ENCODE measurements at regions not wholly inside any gene's neighbourhood (a gene's known extent, or its start where the extent isn't known, plus 50 kb on each side); places are given as distances from the start of the nearest gene placed in this dataset.
"Not testable (repeated sequence)": the region's sequence is repeated elsewhere in the genome, so short reads cannot be mapped to it uniquely, and the experiment has no call there.

DNA sequence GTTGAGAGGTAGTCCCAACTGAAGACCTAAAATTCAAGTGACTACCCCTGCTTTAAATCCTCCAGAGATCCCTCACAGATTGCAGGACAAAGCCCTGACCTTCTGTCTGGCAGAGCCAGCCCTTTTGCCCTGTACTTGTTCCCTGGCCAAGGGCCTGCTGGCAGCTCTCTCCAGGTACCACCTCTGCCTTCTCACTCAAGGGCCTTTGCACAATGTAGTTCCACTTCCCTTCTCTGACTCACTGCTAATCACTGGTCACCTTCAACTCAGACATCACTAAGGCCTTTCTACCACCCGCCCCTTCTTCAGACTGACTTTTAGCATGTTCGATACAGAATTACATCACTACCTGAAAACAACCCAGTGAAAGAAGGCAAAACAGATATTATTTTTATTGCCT, 411.0 kb downstream of the TMEM182 start:
- DNase-seq: no peak

- no peak for DNase-seq
Observed at GRCh38 chr2:103174711-103175110, 412.9 kb downstream of the TMEM182 start.

GRCh38 chr2:103176294-103176915, 414.6 kb downstream of the TMEM182 start:
- no peak for DNase-seq

- DNase-seq: no peak
Observed at GRCh38 chr2:103179798-103180197, 418.0 kb downstream of the TMEM182 start.

- no peak for DNase-seq
Observed at GRCh38 chr2:103183061-103183460, 421.2 kb downstream of the TMEM182 start.

- DNase-seq: no peak
Observed at GRCh38 chr2:103196802-103197201, 435.0 kb downstream of the TMEM182 start.

GRCh38 chr2:103200774-103201173, 438.9 kb downstream of the TMEM182 start:
- not testable (repeated sequence) for DNase-seq

DNA sequence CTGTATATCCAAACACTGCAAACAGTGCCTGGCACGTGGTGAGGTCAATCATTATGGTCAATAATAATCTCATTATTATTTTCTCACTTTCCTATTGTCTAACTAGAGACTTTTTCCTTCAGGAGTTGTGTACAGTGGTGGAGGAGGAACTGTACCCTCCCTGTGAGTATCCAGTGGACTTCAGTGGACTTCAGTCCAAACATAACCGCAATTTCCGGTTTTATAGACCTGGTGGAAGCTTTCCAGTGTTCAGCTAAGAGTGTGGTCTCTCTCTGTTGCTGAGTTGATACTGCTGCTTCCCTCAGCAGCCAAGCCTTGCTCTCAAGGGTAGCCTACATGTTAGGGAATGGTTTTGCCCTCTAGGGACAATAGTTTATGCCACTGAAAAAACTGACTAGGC, 447.1 kb downstream of the TMEM182 start:
- DNase-seq: no peak

GRCh38 chr2:103213028-103213542, 451.3 kb downstream of the TMEM182 start:
- DNase-seq: no peak

DNA sequence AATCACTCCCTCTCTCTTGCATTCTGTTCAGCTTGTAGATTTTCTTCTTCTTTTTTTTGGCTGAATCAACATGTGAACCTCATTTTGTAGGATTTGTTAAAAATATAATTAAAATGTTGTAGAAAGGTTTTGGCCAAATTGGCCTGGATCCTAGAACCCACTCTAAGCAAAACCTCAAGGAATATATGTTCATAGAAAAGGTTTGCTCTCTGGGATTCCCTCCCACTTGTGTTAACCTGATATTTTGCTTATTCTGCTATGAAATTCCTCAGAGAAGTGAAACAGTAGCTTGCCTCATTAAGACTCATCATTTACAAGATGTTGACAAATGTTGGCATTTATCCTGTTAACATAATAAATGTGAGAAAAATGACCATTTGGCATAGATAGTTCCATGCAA, 456.7 kb downstream of the TMEM182 start:
- no peak for DNase-seq

- no peak for DNase-seq
Observed at GRCh38 chr2:103219398-103219797, 457.6 kb downstream of the TMEM182 start.

DNA sequence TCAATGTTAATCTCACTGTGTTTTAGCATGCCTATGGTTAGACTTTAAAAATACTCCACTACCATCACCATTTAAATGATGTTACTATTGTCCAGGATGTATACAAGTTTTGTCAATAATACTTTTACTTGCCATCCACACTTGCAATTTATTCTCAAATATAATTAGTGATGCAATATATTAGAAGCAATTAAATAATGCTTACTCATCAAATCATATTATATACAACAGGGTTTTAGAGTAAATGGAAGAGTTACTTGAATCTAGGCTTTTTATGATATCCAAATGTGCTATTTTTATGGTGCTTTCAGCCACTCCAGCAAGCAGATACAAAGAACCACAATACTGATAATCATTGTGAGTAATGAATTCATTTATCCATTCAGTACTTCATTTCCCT, 461.1 kb downstream of the TMEM182 start:
- no peak for DNase-seq

- DNase-seq: no peak
Observed at GRCh38 chr2:103230796-103231195, 469.0 kb downstream of the TMEM182 start.

DNA sequence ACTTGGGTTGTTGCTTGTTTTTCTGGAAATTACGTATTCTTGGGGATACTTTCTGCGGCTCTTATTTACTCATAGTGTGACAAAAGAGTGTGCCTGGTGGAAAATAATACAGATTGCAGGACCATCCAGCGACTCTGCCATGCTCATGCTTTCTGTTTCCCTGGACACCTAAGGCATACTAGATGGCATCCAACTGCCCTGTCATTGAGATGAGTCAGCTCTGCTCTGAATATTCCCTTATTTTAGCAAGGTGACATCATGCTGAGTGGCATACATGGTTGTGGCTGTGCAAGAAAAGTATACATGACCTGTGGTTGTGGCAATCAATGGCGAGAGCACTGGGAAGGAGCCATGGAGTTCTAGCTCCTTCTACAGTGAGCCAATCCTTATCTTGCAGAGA, 471.0 kb downstream of the TMEM182 start:
- DNase-seq: no peak

DNA sequence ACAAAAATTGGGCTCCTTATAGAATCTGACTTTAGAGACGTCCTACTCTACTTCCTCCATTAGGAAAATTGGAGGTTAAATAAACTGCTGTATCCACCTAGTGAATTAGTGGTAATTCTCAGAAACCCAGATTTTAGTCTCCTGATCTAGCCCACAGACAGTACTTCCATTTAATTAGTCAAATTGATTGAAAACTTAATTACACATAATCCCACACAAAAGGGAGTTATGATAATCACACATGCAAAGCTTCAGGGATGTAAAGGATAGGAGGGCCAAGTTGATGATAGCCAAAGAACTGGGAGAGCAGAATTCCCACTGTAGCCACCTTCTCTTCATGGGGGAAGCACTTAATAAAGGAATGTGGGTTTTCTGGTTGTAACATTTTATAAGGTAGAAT, 471.9 kb downstream of the TMEM182 start:
- no peak for DNase-seq

DNA sequence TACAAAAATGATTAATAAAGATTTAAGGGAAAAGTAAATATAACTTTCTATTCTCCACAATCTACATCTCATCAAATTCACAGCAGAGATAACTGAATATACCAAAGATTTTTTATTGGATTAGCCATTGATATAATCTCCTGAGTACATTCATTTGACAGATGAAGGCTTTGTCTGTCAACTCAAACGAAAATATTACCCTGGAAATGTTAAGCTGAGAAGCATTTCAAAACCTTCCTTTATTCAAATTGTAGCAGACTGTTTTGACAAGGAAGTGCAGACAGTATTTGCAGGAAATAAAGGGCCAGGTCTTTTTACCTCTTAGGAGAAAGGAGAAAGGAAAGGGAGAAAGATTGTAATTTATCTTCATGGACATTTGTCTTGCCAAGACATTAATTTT, 473.5 kb downstream of the TMEM182 start:
- no peak for DNase-seq

GRCh38 chr2:103249462-103249861, 487.6 kb downstream of the TMEM182 start:
- no peak for DNase-seq

DNA sequence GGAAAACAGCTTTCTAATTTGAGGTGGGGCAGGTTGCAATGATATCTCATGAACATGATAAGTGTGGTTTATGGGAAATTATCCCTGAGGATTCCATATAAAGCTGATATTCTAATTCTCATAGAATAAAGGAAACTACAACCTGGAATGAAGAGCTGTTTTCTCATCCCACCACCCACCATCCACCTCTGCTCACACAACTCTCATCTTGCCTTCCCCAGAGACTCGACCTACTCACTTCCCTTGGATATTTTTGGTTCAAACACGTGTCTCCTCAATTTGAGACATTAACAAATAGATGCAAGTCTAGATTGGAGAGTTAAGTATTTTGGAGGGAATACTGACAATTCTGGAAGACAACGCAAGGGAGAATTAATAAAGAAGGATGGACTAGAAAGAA, 490.9 kb downstream of the TMEM182 start:
- DNase-seq: no peak

DNA sequence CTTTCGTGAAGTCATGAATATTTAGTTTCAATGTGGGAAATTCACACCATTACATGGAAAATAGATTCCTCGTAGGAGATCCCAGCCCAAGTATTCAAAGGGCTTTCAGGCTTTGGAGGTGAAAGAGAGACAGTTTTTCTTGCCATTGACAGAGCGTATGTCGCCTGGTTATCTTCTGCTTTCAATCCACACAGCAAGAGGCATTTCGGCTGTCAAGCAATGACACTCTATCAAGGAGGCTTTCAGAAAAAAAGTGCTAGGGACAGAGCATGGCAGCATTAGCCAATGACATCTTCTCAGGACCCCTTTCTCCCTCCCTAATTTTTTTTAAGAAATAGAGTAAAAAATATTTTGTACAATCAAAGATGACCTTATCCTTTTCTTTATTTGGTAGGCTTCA, 492.8 kb downstream of the TMEM182 start:
- no peak for DNase-seq

DNA sequence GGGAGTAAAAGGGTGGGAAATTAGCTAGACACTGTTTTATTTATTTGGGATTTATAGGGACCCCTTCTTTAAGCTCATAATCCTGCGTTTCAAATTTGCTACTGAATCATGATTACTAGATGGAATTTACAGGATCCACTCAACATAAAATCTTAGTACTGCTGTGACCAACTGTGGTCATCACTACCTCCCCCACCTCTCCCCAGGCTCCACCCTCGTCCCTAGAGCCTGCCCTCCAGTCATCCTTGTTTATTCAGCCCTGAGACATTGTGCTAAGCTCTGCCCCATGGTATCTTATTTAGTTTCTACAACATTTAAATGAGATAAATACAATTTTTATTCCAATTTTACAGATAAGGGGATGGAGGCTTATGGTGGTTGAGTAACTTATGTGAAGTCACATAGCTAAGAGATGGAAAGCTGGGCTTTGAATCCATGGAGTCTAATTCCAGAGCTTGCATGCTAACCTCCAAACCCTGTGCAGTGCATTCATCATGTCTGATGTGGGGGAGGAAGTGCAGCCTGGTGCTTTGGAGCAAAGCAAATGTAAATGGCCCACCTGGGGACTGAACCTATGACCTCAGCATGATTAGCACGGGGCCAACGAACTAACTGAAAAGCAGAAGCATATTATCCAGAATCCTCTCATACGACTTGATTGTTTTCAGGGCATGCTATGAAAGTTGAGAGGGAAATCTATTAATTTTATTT, 502.4 kb downstream of the TMEM182 start:
- no peak for DNase-seq

GRCh38 chr2:103265521-103265920, 503.7 kb downstream of the TMEM182 start:
- DNase-seq: no peak

DNA sequence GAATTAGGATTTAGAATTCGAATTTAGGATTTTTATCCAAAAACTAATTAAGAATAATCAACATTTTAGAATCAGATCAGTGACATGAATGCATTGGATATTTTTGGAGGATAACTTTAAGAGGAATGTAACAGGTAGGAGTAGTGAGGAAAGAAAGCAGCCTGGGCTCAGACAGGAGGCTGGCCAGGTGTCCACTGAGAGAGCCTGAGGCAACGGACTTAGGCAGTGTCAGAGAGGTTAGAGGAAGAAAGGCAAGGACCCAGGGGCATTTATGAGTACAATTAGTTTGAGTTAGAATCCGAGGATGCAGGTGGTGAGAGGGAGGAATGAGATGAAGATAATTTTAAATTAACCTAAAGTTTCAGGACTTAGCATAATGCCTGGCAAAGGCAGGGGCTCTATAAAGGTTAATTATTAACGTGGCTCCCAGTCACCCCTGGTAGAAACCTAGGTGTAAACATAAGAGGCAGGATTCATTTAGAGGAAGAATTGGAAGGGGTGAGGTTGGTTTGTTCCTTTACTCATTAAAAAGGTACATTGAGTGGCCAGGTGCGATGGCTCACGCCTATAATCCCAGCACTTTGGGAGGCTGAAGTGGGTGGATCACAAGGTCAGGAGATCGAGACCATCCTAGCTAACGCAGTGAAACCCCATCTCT, 507.1 kb downstream of the TMEM182 start:
- DNase-seq: no peak

DNA sequence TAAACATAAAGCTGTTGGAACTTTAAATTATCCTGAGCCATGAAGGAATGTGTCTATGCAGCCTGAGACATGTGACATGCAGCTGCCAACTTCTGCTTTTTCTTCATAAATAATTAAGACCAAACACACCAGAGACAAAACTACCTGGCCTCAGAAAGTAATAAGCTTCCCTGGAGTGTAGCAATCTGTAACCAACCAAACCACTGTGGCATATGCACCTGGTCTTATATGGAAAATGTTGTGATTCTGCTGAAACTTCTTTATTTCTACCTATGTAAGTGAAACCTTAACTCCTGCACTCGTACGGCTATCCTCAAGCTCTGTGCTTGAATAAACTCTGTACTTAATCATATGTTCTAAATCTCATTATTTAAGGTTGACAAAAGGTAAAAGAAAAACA, 515.0 kb downstream of the TMEM182 start:
- DNase-seq: no peak

GRCh38 chr2:103284750-103285149, 522.9 kb downstream of the TMEM182 start:
- DNase-seq: no peak

Data from NCI-H2029 (cell line).